HG02610 (cell line): ENCODE measurements at regions not wholly inside any gene's neighbourhood (a gene's known extent, or its start where the extent isn't known, plus 50 kb on each side); places are given as distances from the start of the nearest gene placed in this dataset.

Experiments
- ATAC-seq: cut with Tn5 transposase; IDR thresholded peaks from one replicate; pipeline ENCODE4 v1.9.1; 2021; ENCODE audit warnings: mild to moderate bottlenecking, moderate library complexity; ENCODE audit not compliant: unreplicated experiment

DNA sequence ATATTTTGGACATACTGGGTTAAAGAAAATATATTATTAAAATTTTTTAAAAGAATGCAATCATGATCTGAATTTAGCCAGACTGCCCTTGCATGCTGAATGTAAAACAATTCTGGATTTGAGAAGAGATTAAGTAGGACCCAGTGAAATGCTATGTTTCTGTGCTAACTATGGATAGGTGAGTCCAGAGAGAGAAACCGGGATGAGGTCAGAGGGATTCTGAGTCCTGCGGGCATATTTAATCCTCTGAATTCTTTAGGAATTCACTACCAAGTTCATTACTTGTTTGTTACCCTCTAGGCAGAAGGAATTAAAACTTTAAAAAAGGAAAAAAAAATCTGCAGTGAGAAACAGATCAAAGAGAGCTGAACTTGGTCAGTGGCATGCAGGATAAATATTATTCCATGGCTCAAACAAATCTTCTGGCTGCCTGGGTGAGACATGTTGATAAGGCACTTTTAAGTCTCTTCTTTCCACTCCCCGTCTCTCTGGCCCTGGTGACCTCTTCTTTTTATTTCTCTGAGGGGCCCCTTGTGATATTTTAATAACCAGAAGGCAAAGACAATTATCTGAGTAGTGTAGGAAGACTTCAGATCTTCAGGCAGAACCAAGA, 50.2 kb upstream of the LYZL1 start:
- ATAC-seq, result no peak
